ENCODE measurements at regions not wholly inside any gene's neighbourhood (a gene's known extent, or its start where the extent isn't known, plus 50 kb on each side); places are given as distances from the start of the nearest gene placed in this dataset.

DNA sequence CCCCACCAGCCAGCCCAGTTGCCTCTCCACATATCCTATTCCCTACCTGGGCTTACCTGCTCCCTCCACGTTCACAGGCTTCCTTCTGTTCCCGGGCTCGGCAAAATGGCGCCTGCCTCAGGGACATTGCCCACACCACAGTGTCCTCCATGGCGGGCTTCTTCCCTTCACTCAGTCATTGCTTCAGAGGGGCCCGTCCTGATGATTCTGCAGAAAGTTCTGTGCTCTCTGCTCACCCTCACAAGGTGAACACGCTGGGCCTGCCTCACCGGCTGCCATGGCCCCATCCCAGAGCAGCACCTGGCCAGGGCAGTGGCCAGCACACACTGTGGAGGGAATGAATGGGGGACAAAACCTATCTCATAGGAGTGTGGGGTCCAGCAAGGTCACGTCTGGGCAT, 313.0 kb downstream of the GADD45G start:
- no peak for TF ChIP-seq CTCF (IDR thresholded peaks at IDR 0.05)
- no peak for TF ChIP-seq POLR2A (IDR thresholded peaks at IDR 0.05)
